ENCODE measurements at regions not wholly inside any gene's neighbourhood (a gene's known extent, or its start where the extent isn't known, plus 50 kb on each side); places are given as distances from the start of the nearest gene placed in this dataset.

- H3K9me3 ChIP-seq (ENCODE audit: insufficient read depth, low read depth, low read length): no peaks in the 10 kb centered on the region
- no peaks in the 10 kb centered on the region for H3K9me2 ChIP-seq (replicated peaks; ENCODE audit: low read depth, low read length)
- H3K79me2 ChIP-seq (ENCODE audit: insufficient read depth, low read length): no peaks in the 10 kb centered on the region
- TF ChIP-seq EZH2phosphoT487 (IDR thresholded peaks at IDR 0.05; ENCODE audit: borderline replicate concordance) (no peak), CTCF (conservative IDR thresholded peaks at IDR 0.05; ENCODE audit: low read length) (no peak)
- no peak overlapping the region for H3K9ac ChIP-seq (ENCODE audit: low read depth, low read length, poor library complexity, severe bottlenecking)
- no peaks in the 10 kb centered on the region; the same call in 1 of the 2 replicates for H3F3A ChIP-seq (ENCODE audit: low read depth)
- no peak overlapping the region; the same call in 1 of the 2 replicates for H2AFZ ChIP-seq (ENCODE audit: low read length)
- H3K4me1 ChIP-seq (ENCODE audit: insufficient read depth, low read length, poor library complexity, severe bottlenecking): no peaks in the 10 kb centered on the region
- no peak overlapping the region for H3K4me3 ChIP-seq (ENCODE audit: low read length, poor library complexity, severe bottlenecking)
- no peaks in the 10 kb centered on the region for H3K36me3 ChIP-seq (ENCODE audit: insufficient read depth, low read length)
- H4K20me1 ChIP-seq (ENCODE audit: insufficient read depth, low read length, poor library complexity, severe bottlenecking): no peaks in the 10 kb centered on the region
- no peak overlapping the region for H3K4me2 ChIP-seq (ENCODE audit: low read depth, low read length, poor library complexity, severe bottlenecking)
- H3K27me3 ChIP-seq (ENCODE audit: insufficient read depth, low read length, poor library complexity, severe bottlenecking): no peaks in the 10 kb centered on the region
These were observed 230.8 kb downstream of the CTH start for GRCh38 chr1:70641868-70642267.

GRCh38 chr1:70656361-70656760, 245.3 kb downstream of the CTH start:
- Histone ChIP-seq H3K36me3 (ENCODE audit: insufficient read depth, low read length) (no peaks in the 10 kb centered on the region), H3K4me3 (ENCODE audit: low read length, poor library complexity, severe bottlenecking) (no peak overlapping the region)

GRCh38 chr1:70659891-70660290, 248.8 kb downstream of the CTH start:
- Histone ChIP-seq H3K36me3 (ENCODE audit: insufficient read depth, low read length) (no peaks in the 10 kb centered on the region), H3K4me1 (ENCODE audit: insufficient read depth, low read length, poor library complexity, severe bottlenecking) (no peaks in the 10 kb centered on the region), H3K4me2 (ENCODE audit: low read depth, low read length, poor library complexity, severe bottlenecking) (no peak overlapping the region), H3K9ac (ENCODE audit: low read depth, low read length, poor library complexity, severe bottlenecking) (no peak overlapping the region), H3K79me2 (ENCODE audit: insufficient read depth, low read length) (no peaks in the 10 kb centered on the region), H3K9me3 (ENCODE audit: insufficient read depth, low read depth, low read length) (no peaks in the 10 kb centered on the region), H3K27me3 (ENCODE audit: insufficient read depth, low read length, poor library complexity, severe bottlenecking) (no peaks in the 10 kb centered on the region), H4K20me1 (ENCODE audit: insufficient read depth, low read length, poor library complexity, severe bottlenecking) (no peaks in the 10 kb centered on the region), H3F3A (ENCODE audit: low read depth) (no peaks in the 10 kb centered on the region), H3K9me2 (replicated peaks; ENCODE audit: low read depth, low read length) (no peaks in the 10 kb centered on the region), H2AFZ (ENCODE audit: low read length) (no peak overlapping the region), H3K4me3 (ENCODE audit: low read length, poor library complexity, severe bottlenecking) (no peak overlapping the region)
- no peak for TF ChIP-seq EZH2phosphoT487 (IDR thresholded peaks at IDR 0.05; ENCODE audit: borderline replicate concordance)
- TF ChIP-seq CTCF (conservative IDR thresholded peaks at IDR 0.05; ENCODE audit: low read length): no peak

More at GRCh38 chr1:70656361-70656760, 245.3 kb downstream of the CTH start:
- H3F3A ChIP-seq (ENCODE audit: low read depth): no peaks in the 10 kb centered on the region
- H2AFZ ChIP-seq (ENCODE audit: low read length): no peak overlapping the region
- H3K4me2 ChIP-seq (ENCODE audit: low read depth, low read length, poor library complexity, severe bottlenecking): no peak overlapping the region
- no peak overlapping the region for H3K9ac ChIP-seq (ENCODE audit: low read depth, low read length, poor library complexity, severe bottlenecking)
- H3K27me3 ChIP-seq (ENCODE audit: insufficient read depth, low read length, poor library complexity, severe bottlenecking): no peaks in the 10 kb centered on the region
- no peaks in the 10 kb centered on the region for H3K4me1 ChIP-seq (ENCODE audit: insufficient read depth, low read length, poor library complexity, severe bottlenecking)
- TF ChIP-seq EZH2phosphoT487 (IDR thresholded peaks at IDR 0.05; ENCODE audit: borderline replicate concordance) (no peak), CTCF (conservative IDR thresholded peaks at IDR 0.05; ENCODE audit: low read length) (no peak)
- no peaks in the 10 kb centered on the region for H3K9me3 ChIP-seq (ENCODE audit: insufficient read depth, low read depth, low read length)
- no peaks in the 10 kb centered on the region for H3K9me2 ChIP-seq (replicated peaks; ENCODE audit: low read depth, low read length)
- H3K79me2 ChIP-seq (ENCODE audit: insufficient read depth, low read length): no peaks in the 10 kb centered on the region
- no peaks in the 10 kb centered on the region for H4K20me1 ChIP-seq (ENCODE audit: insufficient read depth, low read length, poor library complexity, severe bottlenecking)
